Esophagus muscularis mucosa (tissue), 4 donors: ENCODE measurements at regions not wholly inside any gene's neighbourhood (a gene's known extent, or its start where the extent isn't known, plus 50 kb on each side); places are given as distances from the start of the nearest gene placed in this dataset.

Source experiments
- DNase-seq: peaks from one replicate; pipeline ENCODE4 v3.0.0-alpha.2; 2017; ENCODE audit errors: extremely low spot score
- H3K27ac ChIP-seq, 4 donors: fragments of 200-600 bp; sonication (generic); replicated peaks in 1 of 4; 1 replicate in 3 of 4; 2 replicates in 1 of 4; pipeline ENCODE4 v1.5.1; 2016 to 2019; ENCODE audit warnings: mild to moderate bottlenecking in 1 of 4
- H3K27me3 ChIP-seq, 4 donors: fragments of 200-600 bp; sonication (generic); one replicate each; pipeline versions ENCODE4 v1.5.1 to v1.6.0; 2016 to 2019
- H3K36me3 ChIP-seq, 4 donors: fragments of 200-600 bp; sonication (generic); one replicate each; pipeline ENCODE4 v1.5.1; 2016 to 2019
- H3K4me1 ChIP-seq, 4 donors: fragments of 200-600 bp; sonication (generic); one replicate each; pipeline ENCODE4 v1.5.1; 2016 to 2019
- H3K4me3 ChIP-seq, 4 donors: fragments of 200-600 bp; sonication (generic); 1 replicate in 2 of 4; 2 replicates in 2 of 4; pipeline ENCODE4 v1.5.1; 2016 to 2019; ENCODE audit warnings: mild to moderate bottlenecking in 4 of 4, moderate library complexity in 1 of 4
- H3K9me3 ChIP-seq, 4 donors: fragments of 200-600 bp; sonication (generic); 1 replicate in 3 of 4; 2 replicates in 1 of 4; pipeline ENCODE4 v1.5.1; 2016 to 2019
- CTCF ChIP-seq, 3 experiments: fragments of 200-600 bp in 2 of 3; fragments of 450-650 bp in 1 of 3; sonication (generic) in 2 of 3; IDR thresholded peaks; one replicate each; pipeline ENCODE4 v1.5.1; 2017 to 2019; ENCODE audit warnings: antibody characterized with exemption in 3 of 3, mild to moderate bottlenecking in 2 of 3, moderate library complexity in 1 of 3
- EP300 ChIP-seq: sonication (generic); formaldehyde crosslinking; IDR thresholded peaks from one replicate; pipeline ENCODE4 v1.6.1; 2017; ENCODE audit warnings: antibody characterized with exemption
- POLR2A ChIP-seq: fragments of 450-650 bp; IDR thresholded peaks from one replicate; pipeline ENCODE4 v1.6.1; 2017; ENCODE audit warnings: antibody characterized with exemption, moderate library complexity, mild to moderate bottlenecking, low read depth
- POLR2AphosphoS5 ChIP-seq, 2 donors: sonication (generic); formaldehyde crosslinking; IDR thresholded peaks; one replicate each; pipeline ENCODE4 v1.6.1; 2017; ENCODE audit warnings: antibody characterized with exemption in 2 of 2
- WGBS: methylation state at CpG from one replicate; pipeline ENCODE4 v1.1.5; 2018; 5-methylcytosine and 5-hydroxymethylcytosine counted together
- intact Hi-C: fragments of 100-400 bp; cut with DNase I; formaldehyde crosslinking; loops from one replicate; pipeline ENCODE4 v1.15.1; 2023

DNA sequence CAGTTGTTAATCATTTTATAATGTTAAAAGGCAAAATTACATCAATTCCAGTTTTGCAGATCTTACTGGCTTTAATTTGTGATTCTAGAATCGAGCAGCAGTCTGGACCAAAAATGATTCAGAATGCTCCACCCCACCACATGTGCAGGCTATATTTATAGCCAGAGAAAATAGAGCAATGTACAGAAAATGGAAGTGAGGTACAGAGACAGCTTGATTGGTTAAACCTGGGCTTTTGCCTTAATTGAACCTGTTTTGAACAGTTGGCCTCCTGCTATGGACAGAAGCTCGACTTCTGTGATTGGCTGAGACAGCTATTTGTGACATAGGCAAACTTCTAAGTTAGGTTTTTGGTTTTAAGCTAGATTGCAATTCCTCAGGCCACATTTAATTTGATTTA lies 607.4 kb upstream of the MIR17HG start:
- no peaks in the 10 kb centered on the region for H3K36me3 ChIP-seq
- no peaks in the 10 kb centered on the region for H3K4me1 ChIP-seq
- 63% methylated on average over 2 of the region's 2 CpGs for WGBS
- TF ChIP-seq EP300 (no peak), CTCF (IDR thresholded peaks at IDR 0.05) (no peak)
- H3K4me3 ChIP-seq, result no peak overlapping the region
- no peak overlapping the region for H3K27ac ChIP-seq
- intact Hi-C loops, result no loop called here
- H3K9me3 ChIP-seq, result peaks cover 0 to 10% (median 7%) of the 10 kb centered on the region in 4 donors
- H3K27me3 ChIP-seq, result no peaks in the 10 kb centered on the region
- no peak for DNase-seq

DNA sequence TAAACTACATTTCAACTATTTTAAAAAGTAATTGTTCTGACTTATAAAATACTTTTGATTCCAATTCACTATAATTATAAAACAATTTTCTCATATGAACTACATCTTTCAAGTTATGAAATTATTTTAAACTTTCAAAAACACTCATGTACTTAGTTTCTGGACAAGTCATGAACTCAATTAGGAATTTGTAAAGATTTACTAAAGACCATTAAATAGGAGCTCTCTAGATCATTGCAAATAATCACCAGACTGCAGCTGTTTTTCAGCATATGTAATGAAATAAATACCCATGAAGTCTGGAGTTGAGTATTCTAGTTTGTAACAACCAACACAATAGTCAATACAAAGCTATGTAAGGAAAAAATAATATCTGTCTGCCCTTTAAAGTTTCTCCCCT lies 605.1 kb upstream of the MIR17HG start:
- peaks cover 0 to 3% (median 0%) of the 10 kb centered on the region in 4 donors for H3K27me3 ChIP-seq
- H3K27ac ChIP-seq, result no peak overlapping the region
- intact Hi-C loops, result no loop called here
- no peaks in the 10 kb centered on the region for H3K4me1 ChIP-seq
- DNase-seq, result no peak
- no peak overlapping the region for H3K4me3 ChIP-seq
- H3K36me3 ChIP-seq, result no peaks in the 10 kb centered on the region
- H3K9me3 ChIP-seq, result peaks cover 0 to 2% (median under 1%) of the 10 kb centered on the region in 4 donors
- TF ChIP-seq POLR2A, result no peak
- no peak for TF ChIP-seq POLR2AphosphoS5 (IDR thresholded peaks at IDR 0.05)
- no peak for TF ChIP-seq EP300
- TF ChIP-seq CTCF (IDR thresholded peaks at IDR 0.05), result no peak

DNA sequence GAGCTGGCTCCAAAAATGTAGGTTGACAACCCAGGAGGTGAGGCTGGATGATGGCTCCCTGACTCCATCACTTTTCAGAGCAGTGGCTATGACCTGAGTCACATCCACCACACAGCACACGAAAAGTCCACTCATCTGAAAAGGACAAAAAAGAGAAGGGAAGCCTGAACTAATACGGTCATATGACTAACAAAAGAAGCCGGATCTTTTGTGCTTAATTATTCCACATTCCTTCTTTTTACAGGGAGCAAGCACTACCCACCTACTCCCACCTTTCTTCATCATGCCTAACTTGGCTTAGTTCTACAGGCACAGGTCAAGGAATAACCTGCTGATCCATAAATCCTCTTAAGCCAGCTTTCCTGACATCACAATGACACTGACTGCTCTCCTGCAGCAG lies 601.3 kb upstream of the MIR17HG start:
- TF ChIP-seq EP300 (no peak), POLR2A (no peak), POLR2AphosphoS5 (IDR thresholded peaks at IDR 0.05) (no peak), CTCF (IDR thresholded peaks at IDR 0.05) (no peak)
- no peak for DNase-seq
- no peaks in the 10 kb centered on the region for H3K4me1 ChIP-seq
- no peak overlapping the region for H3K27ac ChIP-seq
- H3K36me3 ChIP-seq, result no peaks in the 10 kb centered on the region
- 76% methylated on average over 3 of the region's 3 CpGs for WGBS
- H3K27me3 ChIP-seq, result peaks cover 0 to 3% (median 0%) of the 10 kb centered on the region in 4 donors
- no peaks in the 10 kb centered on the region for H3K9me3 ChIP-seq
- H3K4me3 ChIP-seq, result no peak overlapping the region
- intact Hi-C loops, result no loop called here

DNA sequence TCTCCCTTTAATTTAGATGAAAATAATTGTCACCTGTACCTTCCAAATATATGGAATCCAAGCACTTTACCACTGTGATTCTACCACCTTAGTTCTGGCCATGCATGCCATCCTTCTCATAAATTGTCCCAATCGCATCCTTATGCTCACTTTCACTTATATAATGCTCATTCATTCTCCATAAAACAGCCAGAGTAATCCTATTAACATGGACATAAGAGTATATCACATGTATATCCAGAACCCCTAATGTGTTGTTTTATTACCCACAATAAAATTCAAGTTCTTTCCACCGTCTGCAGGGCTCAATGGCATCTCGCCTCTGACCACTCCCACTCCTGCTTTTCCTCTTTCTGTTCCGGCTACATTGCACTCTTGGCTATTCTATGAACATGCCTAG lies 597.5 kb upstream of the MIR17HG start:
- TF ChIP-seq CTCF (IDR thresholded peaks at IDR 0.05), result no peak
- TF ChIP-seq POLR2A, result no peak
- no peak for TF ChIP-seq POLR2AphosphoS5 (IDR thresholded peaks at IDR 0.05)
- TF ChIP-seq EP300, result no peak
- 88% methylated on average over 4 of the region's 4 CpGs for WGBS
- intact Hi-C loops, result no loop called here
- Histone ChIP-seq H3K36me3 (no peaks in the 10 kb centered on the region), H3K9me3 (no peaks in the 10 kb centered on the region), H3K27ac (no peak overlapping the region), H3K4me3 (no peak overlapping the region), H3K27me3 (peaks cover 0 to 3% (median 0%) of the 10 kb centered on the region in 4 donors), H3K4me1 (no peaks in the 10 kb centered on the region)
- DNase-seq, result no peak

GRCh38 chr13:90751026-90751425 lies 596.5 kb upstream of the MIR17HG start:
- Histone ChIP-seq H3K27ac (no peak overlapping the region), H3K4me3 (no peak overlapping the region), H3K4me1 (no peaks in the 10 kb centered on the region), H3K36me3 (no peaks in the 10 kb centered on the region), H3K9me3 (no peaks in the 10 kb centered on the region), H3K27me3 (peaks cover 0 to 3% (median 0%) of the 10 kb centered on the region in 4 donors)
- WGBS, result 21% methylated on average over 1 of the region's 1 CpG
- intact Hi-C loops, result no loop called here
- DNase-seq, result no peak
- TF ChIP-seq CTCF (IDR thresholded peaks at IDR 0.05) (no peak), EP300 (no peak), POLR2AphosphoS5 (IDR thresholded peaks at IDR 0.05) (no peak), POLR2A (no peak)
